ENCODE measurements at regions not wholly inside any gene's neighbourhood (a gene's known extent, or its start where the extent isn't known, plus 50 kb on each side); places are given as distances from the start of the nearest gene placed in this dataset.
A peak's percentile ranks its signal among the peaks of the same experiment; 100 is the strongest.
"Not testable (repeated sequence)": the region's sequence is repeated elsewhere in the genome, so short reads cannot be mapped to it uniquely, and the experiment has no call there.

DNA sequence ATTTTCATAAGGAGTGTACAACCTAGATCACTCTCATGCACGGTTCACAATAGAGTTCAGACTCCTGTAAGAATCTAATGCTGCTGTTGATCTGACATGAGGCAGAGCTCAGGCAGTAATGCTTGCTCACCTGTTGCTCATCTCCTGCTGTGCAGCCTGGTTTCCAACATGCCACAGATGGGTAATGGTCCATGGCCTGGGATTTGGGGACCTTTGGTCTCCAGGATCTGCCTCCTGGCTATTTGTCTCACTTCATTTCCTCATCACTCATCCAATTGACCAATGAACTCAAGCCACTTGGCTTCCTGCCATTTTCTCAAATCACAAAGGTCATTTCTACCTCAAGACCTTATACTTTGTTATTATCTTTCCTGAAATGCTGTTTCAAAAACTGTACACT, 786.1 kb downstream of the ANKRD7 start:
- no peak for DNase-seq (ENCODE audit: low read depth, low spot score)
- TF ChIP-seq FOXP2 (optimal IDR thresholded peaks at IDR 0.05; ENCODE audit: control extremely low read depth, extremely low read length, insufficient read depth) (no peak), POLR2AphosphoS5 (IDR thresholded peaks at IDR 0.05; ENCODE audit: borderline replicate concordance, low read depth, low read length) (no peak), EZH2 (IDR thresholded peaks at IDR 0.05) (no peak)
- no peaks in the 10 kb centered on the region for H3K9me3 ChIP-seq (ENCODE audit: low read depth, low read length)

GRCh38 chr7:119026391-119026790, 801.9 kb downstream of the ANKRD7 start:
- Histone ChIP-seq H3K9ac (ENCODE audit: insufficient read length) (no peak overlapping the region), H3K36me3 (ENCODE audit: insufficient read depth, low read length) (no peaks in the 10 kb centered on the region), H3K9me3 (ENCODE audit: low read depth, low read length) (no peaks in the 10 kb centered on the region), H3K4me3 (no peak overlapping the region), H3K27ac (no peak overlapping the region)
- no peak for TF ChIP-seq EZH2 (IDR thresholded peaks at IDR 0.05)
- no peak for TF ChIP-seq POLR2AphosphoS5 (IDR thresholded peaks at IDR 0.05; ENCODE audit: borderline replicate concordance, low read depth, low read length)
- DNase-seq (ENCODE audit: low read depth, low spot score): no peak

More for the DNA sequence above, 786.1 kb downstream of the ANKRD7 start:
- no peak overlapping the region for H3K9ac ChIP-seq (ENCODE audit: insufficient read length)
- H3K36me3 ChIP-seq (ENCODE audit: insufficient read depth, low read length): no peaks in the 10 kb centered on the region
- no peak overlapping the region for H3K4me3 ChIP-seq
- H3K27ac ChIP-seq: no peak overlapping the region

- Histone ChIP-seq H3K27ac (no peak overlapping the region), H3K36me3 (ENCODE audit: insufficient read depth, low read length) (no peaks in the 10 kb centered on the region), H3K4me3 (no peak overlapping the region), H3K9ac (ENCODE audit: insufficient read length) (no peak overlapping the region), H3K9me3 (ENCODE audit: low read depth, low read length) (no peaks in the 10 kb centered on the region)
- DNase-seq (ENCODE audit: low read depth, low spot score): no peak
- TF ChIP-seq EZH2 (IDR thresholded peaks at IDR 0.05) (no peak), FOXP2 (optimal IDR thresholded peaks at IDR 0.05; ENCODE audit: control extremely low read depth, extremely low read length, insufficient read depth) (no peak), POLR2AphosphoS5 (IDR thresholded peaks at IDR 0.05; ENCODE audit: borderline replicate concordance, low read depth, low read length) (no peak)
Measured at GRCh38 chr7:119028736-119029135, 804.2 kb downstream of the ANKRD7 start.

DNA sequence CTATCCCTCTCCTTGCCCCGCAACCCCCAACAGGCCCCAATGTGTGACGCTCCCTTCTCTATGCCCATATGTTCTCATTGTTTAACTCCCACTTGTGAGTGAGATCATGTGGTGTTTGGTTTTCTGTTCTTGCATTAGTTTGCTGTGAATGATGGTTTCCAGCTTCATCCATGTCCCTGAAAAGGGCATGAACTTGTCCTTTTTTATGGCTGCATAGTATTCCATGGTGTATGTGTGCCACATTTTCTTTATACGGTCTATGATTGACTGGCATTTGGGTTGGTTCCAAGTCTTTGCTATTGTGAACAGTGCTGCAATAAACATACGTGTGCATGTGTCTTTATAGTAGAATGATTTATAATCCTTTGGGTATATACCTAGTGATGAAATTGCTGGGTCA, 807.6 kb downstream of the ANKRD7 start:
- H3K9me3 ChIP-seq (ENCODE audit: low read depth, low read length): not testable (repeated sequence)

DNA sequence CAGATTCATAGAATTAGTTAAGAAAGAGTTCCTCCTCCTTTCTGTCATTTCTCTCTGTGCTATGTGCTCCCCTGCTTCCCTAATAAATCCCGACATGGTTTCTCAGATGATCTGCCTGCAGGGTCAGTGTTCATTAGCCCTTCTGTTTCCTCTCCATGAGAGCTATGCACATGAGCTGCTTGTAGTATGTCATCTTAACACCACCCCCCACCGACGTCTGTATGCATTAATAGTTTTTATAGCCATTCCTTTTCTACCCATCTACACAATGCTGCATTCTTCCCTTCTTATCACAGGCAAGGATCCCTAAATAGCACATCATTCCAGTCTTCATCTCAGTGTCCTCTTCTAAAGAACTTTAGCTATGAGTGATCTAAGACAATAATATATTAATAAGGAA, 809.1 kb downstream of the ANKRD7 start:
- no peak for DNase-seq (ENCODE audit: low read depth, low spot score)

More for the DNA sequence above, 807.6 kb downstream of the ANKRD7 start:
- H3K4me3 ChIP-seq; DNase-seq (ENCODE audit: low read depth, low spot score); H3K27ac ChIP-seq; H3K36me3 ChIP-seq (ENCODE audit: insufficient read depth, low read length); H3K9ac ChIP-seq (ENCODE audit: insufficient read length): not testable (repeated sequence)

GRCh38 chr7:119037941-119038340, 813.4 kb downstream of the ANKRD7 start:
- H3K9ac ChIP-seq (ENCODE audit: insufficient read length): no peak overlapping the region

More for the DNA sequence above, 809.1 kb downstream of the ANKRD7 start:
- no peaks in the 10 kb centered on the region for H3K36me3 ChIP-seq (ENCODE audit: insufficient read depth, low read length)
- no peaks in the 10 kb centered on the region for H3K9me3 ChIP-seq (ENCODE audit: low read depth, low read length)
- H3K9ac ChIP-seq (ENCODE audit: insufficient read length): no peak overlapping the region
- peak overlapping the region; percentile 5; the same call in 1 of the 2 replicates for H3K4me3 ChIP-seq
- TF ChIP-seq EZH2 (IDR thresholded peaks at IDR 0.05): no peak
- no peak for TF ChIP-seq FOXP2 (optimal IDR thresholded peaks at IDR 0.05; ENCODE audit: control extremely low read depth, extremely low read length, insufficient read depth)
- TF ChIP-seq POLR2AphosphoS5 (IDR thresholded peaks at IDR 0.05; ENCODE audit: borderline replicate concordance, low read depth, low read length): no peak
- H3K27ac ChIP-seq: no peak overlapping the region; the same call in 1 of the 2 replicates

DNA sequence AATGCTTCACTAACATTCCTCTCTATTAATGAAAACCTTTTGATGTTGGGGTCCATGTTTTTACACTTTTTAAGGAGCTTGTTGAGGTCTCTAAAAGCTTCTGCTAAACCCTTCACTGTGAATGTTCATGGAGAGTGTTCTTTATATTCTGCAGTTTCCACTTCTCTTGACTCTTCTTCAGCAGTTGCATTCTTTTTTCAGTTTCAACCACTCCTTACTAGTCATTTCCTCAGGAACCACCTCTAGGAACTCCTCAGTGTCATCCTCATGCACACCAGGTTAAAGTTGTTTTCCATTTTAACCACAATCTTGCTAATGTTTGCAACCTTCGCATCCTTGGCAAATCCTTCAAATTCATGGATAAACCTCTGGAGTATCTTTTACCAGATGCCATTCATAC, 821.6 kb downstream of the ANKRD7 start:
- H3K9ac ChIP-seq (ENCODE audit: insufficient read length): no peak overlapping the region
- DNase-seq (ENCODE audit: low read depth, low spot score): no peak
- TF ChIP-seq POLR2AphosphoS5 (IDR thresholded peaks at IDR 0.05; ENCODE audit: borderline replicate concordance, low read depth, low read length) (no peak), EZH2 (IDR thresholded peaks at IDR 0.05) (no peak), FOXP2 (optimal IDR thresholded peaks at IDR 0.05; ENCODE audit: control extremely low read depth, extremely low read length, insufficient read depth) (no peak)
- no peak overlapping the region for H3K4me3 ChIP-seq
- H3K36me3 ChIP-seq (ENCODE audit: insufficient read depth, low read length): no peaks in the 10 kb centered on the region
- no peak overlapping the region for H3K27ac ChIP-seq
- no peaks in the 10 kb centered on the region for H3K9me3 ChIP-seq (ENCODE audit: low read depth, low read length)

More at GRCh38 chr7:119037941-119038340, 813.4 kb downstream of the ANKRD7 start:
- no peaks in the 10 kb centered on the region for H3K36me3 ChIP-seq (ENCODE audit: insufficient read depth, low read length)
- no peaks in the 10 kb centered on the region for H3K9me3 ChIP-seq (ENCODE audit: low read depth, low read length)
- TF ChIP-seq POLR2AphosphoS5 (IDR thresholded peaks at IDR 0.05; ENCODE audit: borderline replicate concordance, low read depth, low read length): no peak
- no peak overlapping the region for H3K4me3 ChIP-seq
- peak overlapping the region; percentile 82 for H3K27ac ChIP-seq
- DNase-seq (ENCODE audit: low read depth, low spot score): no peak

DNA sequence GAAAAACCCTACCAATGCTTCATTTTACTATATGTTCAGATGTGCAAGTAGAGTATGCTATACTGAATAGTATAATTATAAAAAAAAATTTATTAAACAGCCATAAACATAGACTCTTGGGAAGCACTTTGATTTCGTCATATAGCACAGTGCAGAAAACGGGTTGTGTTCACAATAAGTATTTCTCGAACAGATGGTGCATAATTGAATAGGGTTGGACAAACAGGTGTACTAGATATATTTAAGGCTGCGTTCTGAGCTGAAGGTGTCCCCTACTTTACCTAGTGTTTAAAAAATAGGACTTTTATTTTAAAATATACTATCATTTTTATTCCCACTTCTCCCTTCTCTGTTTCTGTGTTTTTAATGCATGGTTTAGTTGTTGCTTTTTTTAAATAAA, 841.5 kb downstream of the ANKRD7 start:
- H3K27ac ChIP-seq: no peak overlapping the region
- no peak overlapping the region for H3K9ac ChIP-seq (ENCODE audit: insufficient read length)
- no peak overlapping the region for H3K4me3 ChIP-seq
- DNase-seq (ENCODE audit: low read depth, low spot score): no peak
- no peak for TF ChIP-seq POLR2AphosphoS5 (IDR thresholded peaks at IDR 0.05; ENCODE audit: borderline replicate concordance, low read depth, low read length)
- TF ChIP-seq FOXP2 (optimal IDR thresholded peaks at IDR 0.05; ENCODE audit: control extremely low read depth, extremely low read length, insufficient read depth): no peak
- no peak for TF ChIP-seq EZH2 (IDR thresholded peaks at IDR 0.05)
- no peaks in the 10 kb centered on the region for H3K9me3 ChIP-seq (ENCODE audit: low read depth, low read length)
- H3K36me3 ChIP-seq (ENCODE audit: insufficient read depth, low read length): no peaks in the 10 kb centered on the region

- no peak for TF ChIP-seq POLR2AphosphoS5 (IDR thresholded peaks at IDR 0.05; ENCODE audit: borderline replicate concordance, low read depth, low read length)
- no peak for TF ChIP-seq EZH2 (IDR thresholded peaks at IDR 0.05)
- TF ChIP-seq FOXP2 (optimal IDR thresholded peaks at IDR 0.05; ENCODE audit: control extremely low read depth, extremely low read length, insufficient read depth): no peak
- H3K4me3 ChIP-seq: no peak overlapping the region
- H3K9me3 ChIP-seq (ENCODE audit: low read depth, low read length): no peaks in the 10 kb centered on the region
- H3K9ac ChIP-seq (ENCODE audit: insufficient read length): no peak overlapping the region
- no peak for DNase-seq (ENCODE audit: low read depth, low spot score)
- no peak overlapping the region for H3K27ac ChIP-seq
- no peaks in the 10 kb centered on the region for H3K36me3 ChIP-seq (ENCODE audit: insufficient read depth, low read length)
Measured at GRCh38 chr7:119086026-119086425, 861.5 kb downstream of the ANKRD7 start.
